GM18502 (cell line): ENCODE measurements at regions not wholly inside any gene's neighbourhood (a gene's known extent, or its start where the extent isn't known, plus 50 kb on each side); places are given as distances from the start of the nearest gene placed in this dataset.
"Not testable (repeated sequence)": the region's sequence is repeated elsewhere in the genome, so short reads cannot be mapped to it uniquely, and the experiment has no call there.

ENCODE experiments used
- ATAC-seq: cut with Tn5 transposase; IDR thresholded peaks from one replicate; pipeline ENCODE4 v1.9.1; 2021; ENCODE audit warnings: mild to moderate bottlenecking; ENCODE audit not compliant: unreplicated experiment, poor library complexity

- ATAC-seq, result not testable (repeated sequence)
These were observed 77.8 kb downstream of the LIMS4 start for GRCh38 chr2:110394769-110395168.

- ATAC-seq, result not testable (repeated sequence)
These were observed 80.2 kb downstream of the LIMS4 start for GRCh38 chr2:110392366-110392765.

- ATAC-seq, result not testable (repeated sequence)
These were observed 81.6 kb downstream of the LIMS4 start for GRCh38 chr2:110391035-110391418.

GRCh38 chr2:110390351-110391034 is 82.1 kb downstream of the LIMS4 start:
- ATAC-seq, result not testable (repeated sequence)

- not testable (repeated sequence) for ATAC-seq
These were observed 85.6 kb downstream of the LIMS4 start for GRCh38 chr2:110387044-110387443.

GRCh38 chr2:110386546-110386945 is 86.1 kb downstream of the LIMS4 start:
- not testable (repeated sequence) for ATAC-seq

- ATAC-seq, result not testable (repeated sequence)
These were observed 87.9 kb downstream of the LIMS4 start for GRCh38 chr2:110384736-110385119.

GRCh38 chr2:110384109-110384735 is 88.4 kb downstream of the LIMS4 start:
- ATAC-seq, result not testable (repeated sequence)

GRCh38 chr2:110383163-110384048 is 89.2 kb downstream of the LIMS4 start:
- peak; percentile 58 for ATAC-seq

GRCh38 chr2:110373519-110373918 is 99.1 kb downstream of the LIMS4 start:
- not testable (repeated sequence) for ATAC-seq

- not testable (repeated sequence) for ATAC-seq
These were observed 101.0 kb downstream of the LIMS4 start for GRCh38 chr2:110371633-110372032.

- not testable (repeated sequence) for ATAC-seq
These were observed 115.0 kb downstream of the LIMS4 start for GRCh38 chr2:110357616-110358015.

GRCh38 chr2:110354294-110355018 is 118.2 kb downstream of the LIMS4 start:
- ATAC-seq, result not testable (repeated sequence)

GRCh38 chr2:110350718-110351117 is 121.9 kb downstream of the LIMS4 start:
- not testable (repeated sequence) for ATAC-seq

GRCh38 chr2:110348902-110349301 is 123.7 kb downstream of the LIMS4 start:
- not testable (repeated sequence) for ATAC-seq

- ATAC-seq, result not testable (repeated sequence)
These were observed 128.1 kb downstream of the LIMS4 start for GRCh38 chr2:110344405-110345035.

GRCh38 chr2:110342077-110342476 is 129.7 kb upstream of the MTLN start:
- not testable (repeated sequence) for ATAC-seq

GRCh38 chr2:110339126-110339525 is 126.8 kb upstream of the MTLN start:
- not testable (repeated sequence) for ATAC-seq

GRCh38 chr2:110338277-110339003 is 126.1 kb upstream of the MTLN start:
- not testable (repeated sequence) for ATAC-seq
